HCT116 (cell line): ENCODE measurements at regions not wholly inside any gene's neighbourhood (a gene's known extent, or its start where the extent isn't known, plus 50 kb on each side); places are given as distances from the start of the nearest gene placed in this dataset.

Source experiments
- ATF3 ChIP-seq: IDR thresholded peaks from 2 replicates; pipeline ENCODE4 v1.6.1; 2012
- CEBPB ChIP-seq: IDR thresholded peaks from 2 replicates; pipeline ENCODE4 v1.6.1; 2012; ENCODE audit warnings: low read depth
- CTCF ChIP-seq, 3 experiments: fragments of 200-600 bp in 1 of 3; sonication (generic) in 1 of 3; IDR thresholded peaks in 2 of 3; conservative IDR thresholded peaks in 1 of 3; 2 replicates each; pipeline ENCODE4 v1.5.1; 2012 to 2017; ENCODE audit warnings: low read depth in 2 of 3, low read length in 2 of 3, antibody characterized with exemption in 1 of 3, borderline replicate concordance in 1 of 3, control low read depth in 1 of 3, mild to moderate bottlenecking in 1 of 3, mixed read lengths in 1 of 3, mixed run types in 1 of 3, moderate library complexity in 1 of 3; ENCODE audit not compliant: insufficient read depth in 1 of 3
- EZH2 ChIP-seq: fragments of 200-600 bp; sonication (generic); IDR thresholded peaks from 2 replicates; pipeline ENCODE4 v1.6.1; 2017; ENCODE audit warnings: antibody characterized with exemption, mixed run types
- EZH2phosphoT487 ChIP-seq: fragments of 200-600 bp; IDR thresholded peaks from 2 replicates; pipeline ENCODE4 v1.6.1; 2018; ENCODE audit warnings: antibody characterized with exemption, borderline replicate concordance
- FOSL1 ChIP-seq: IDR thresholded peaks from 2 replicates; pipeline ENCODE4 v1.6.1; 2012; ENCODE audit warnings: low read depth
- JUND ChIP-seq: IDR thresholded peaks from 2 replicates; pipeline ENCODE4 v1.6.1; 2012
- MAX ChIP-seq: IDR thresholded peaks from 2 replicates; pipeline ENCODE4 v1.6.1; 2012
- POLR2A ChIP-seq: IDR thresholded peaks from 2 replicates; pipeline ENCODE4 v1.7.0; 2011; ENCODE audit warnings: borderline replicate concordance; ENCODE audit not compliant: insufficient read depth, insufficient read length; ENCODE audit errors: extremely low read depth
- REST ChIP-seq: IDR thresholded peaks from 2 replicates; pipeline ENCODE4 v1.6.1; 2012; ENCODE audit warnings: low read depth
- TCF7L2 ChIP-seq: IDR thresholded peaks from 2 replicates; pipeline ENCODE4 v1.7.0; 2011; ENCODE audit warnings: borderline replicate concordance, inconsistent platforms; ENCODE audit not compliant: insufficient read depth, insufficient read length; ENCODE audit errors: extremely low read depth
- YY1 ChIP-seq: IDR thresholded peaks from 2 replicates; pipeline ENCODE4 v1.6.1; 2011; ENCODE audit warnings: low read length, low read depth, moderate library complexity, mild to moderate bottlenecking; ENCODE audit not compliant: insufficient replicate concordance; ENCODE audit errors: extremely low read depth

GRCh38 chr2:240287496-240288086, 147.1 kb upstream of the OTOS start:
- TF ChIP-seq JUND, result no peak
- TF ChIP-seq POLR2A, result no peak
- TF ChIP-seq CTCF (IDR thresholded peaks at IDR 0.05 in 2 of 3, conservative IDR thresholded peaks at IDR 0.05 in 1 of 3; ENCODE audit: borderline replicate concordance in 1 of 3, insufficient read depth in 1 of 3, low read depth in 2 of 3, low read length in 2 of 3), result 0 out of 6 replicates have a peak, but pooled peaks of 1 of the 3 experiments have one; percentile 7
- no peak for TF ChIP-seq MAX
- no peak for TF ChIP-seq EZH2
- no peak for TF ChIP-seq EZH2phosphoT487
- TF ChIP-seq YY1, result no peak
- TF ChIP-seq ATF3, result no peak
- TF ChIP-seq CEBPB, result no peak
- TF ChIP-seq FOSL1, result no peak
- no peak for TF ChIP-seq REST
- no peak for TF ChIP-seq TCF7L2
